SK-N-SH (cell line): ENCODE measurements at regions not wholly inside any gene's neighbourhood (a gene's known extent, or its start where the extent isn't known, plus 50 kb on each side); places are given as distances from the start of the nearest gene placed in this dataset.

Experiments used
- CTCF ChIP-seq: fragments of 200-600 bp; sonication (generic); IDR thresholded peaks from 2 replicates; pipeline ENCODE4 v1.6.1; 2017; ENCODE audit warnings: antibody characterized with exemption, mild to moderate bottlenecking, moderate library complexity
- YY1 ChIP-seq: IDR thresholded peaks from 2 replicates; pipeline ENCODE4 v1.4.0; 2012; ENCODE audit warnings: low read depth, mild to moderate bottlenecking

GRCh38 chr4:55272589-55272988, 73.5 kb upstream of the SRD5A3 start:
- TF ChIP-seq YY1 (no peak), CTCF (no peak)
